NT2/D1 (cell line): ENCODE measurements at regions not wholly inside any gene's neighbourhood (a gene's known extent, or its start where the extent isn't known, plus 50 kb on each side); places are given as distances from the start of the nearest gene placed in this dataset.
"Not testable (repeated sequence)": the region's sequence is repeated elsewhere in the genome, so short reads cannot be mapped to it uniquely, and the experiment has no call there.

Experiments
- SUZ12 ChIP-seq: IDR thresholded peaks from 2 replicates; pipeline ENCODE4 v1.6.1; 2011; ENCODE audit not compliant: insufficient read length, insufficient read depth; ENCODE audit errors: extremely low read depth
- YY1 ChIP-seq: IDR thresholded peaks from 2 replicates; pipeline ENCODE4 v1.6.1; 2011; ENCODE audit not compliant: insufficient read length, insufficient read depth
- ZNF274 ChIP-seq: IDR thresholded peaks from 2 replicates; pipeline ENCODE4 v1.6.1; 2011; ENCODE audit warnings: mild to moderate bottlenecking, low read depth, low read length

GRCh38 chr2:87095804-87096203 lies 74.2 kb upstream of the PLGLB1 start:
- TF ChIP-seq YY1, ZNF274, SUZ12: not testable (repeated sequence)
